GM12878 (cell line): ENCODE measurements at regions not wholly inside any gene's neighbourhood (a gene's known extent, or its start where the extent isn't known, plus 50 kb on each side); places are given as distances from the start of the nearest gene placed in this dataset.

Experiments
- ATAC-seq: fragments of 200-7000 bp; cut with Tn5 transposase; 3 replicates; pipeline ENCODE4 v1.9.1; 2020; ENCODE audit warnings: mild to moderate bottlenecking, moderate library complexity
- BruUV-seq: library from RNA; stranded (reverse); fragments of 400-500 nt; replicated peaks from 2 replicates; lab custom pipeline; 2021; lab: Mats Ljungman, UMichigan
- CTCF ChIA-PET: fragments of 300-600 bp; sonication (Branson Sonifier 250); formaldehyde crosslinking; extraction: SDS; loops from one replicate; lab custom pipeline; 2021; ENCODE audit warnings: inconsistent platforms; lab: Yijun Ruan, JAX
- POLR2A ChIA-PET: fragments of 350-600 bp; formaldehyde crosslinking; extraction: SDS; loops from one replicate; lab custom pipeline; 2021; ENCODE audit warnings: inconsistent platforms; lab: Charles Lee
- RAD21 ChIA-PET: fragments of 300-600 bp; sonication (Branson Sonifier 250); formaldehyde crosslinking; loops from one replicate; lab custom pipeline; 2023; ENCODE audit warnings: antibody characterized with exemption; ENCODE audit not compliant: unreplicated experiment; lab: Charles Lee
- SMC1A ChIA-PET: fragments of 300-600 bp; sonication (Branson Sonifier 250); formaldehyde crosslinking; loops from one replicate; lab custom pipeline; 2023; ENCODE audit not compliant: unreplicated experiment, uncharacterized antibody; lab: Charles Lee
- DNase-seq: peaks from one replicate; pipeline ENCODE4 v3.0.0-alpha.2; 2011; ENCODE audit warnings: low read depth, low spot score
- FAIRE-seq: peaks from 3 replicates; lab custom pipeline; 2011; peaks lifted over from hg19 to GRCh38; lab: Jason Lieb, UNC
- H2AFZ ChIP-seq: 2 replicates; pipeline ENCODE4 v1.6.0; 2011; ENCODE audit warnings: low read depth, low read length, control low read depth; ENCODE audit not compliant: control insufficient read depth
- H3K27ac ChIP-seq: 2 replicates; pipeline ENCODE4 v1.5.1; 2011; ENCODE audit warnings: control low read depth; ENCODE audit not compliant: control insufficient read depth, insufficient read depth
- H3K27me3 ChIP-seq, 2 experiments: replicated peaks in 1 of 2; 2 replicates each; pipeline versions ENCODE4 v1.6.0 to v1.6.1; 2011; ENCODE audit warnings: low read length in 1 of 2; ENCODE audit not compliant: control insufficient read depth in 2 of 2, insufficient read depth in 2 of 2
- H3K36me3 ChIP-seq, 2 experiments: 2 replicates each; pipeline ENCODE4 v1.5.1; 2011; ENCODE audit warnings: low read length in 1 of 2; ENCODE audit not compliant: control insufficient read depth in 2 of 2, insufficient read depth in 2 of 2
- H3K4me1 ChIP-seq: 2 replicates; pipeline ENCODE4 v1.6.1; 2011; ENCODE audit warnings: mild to moderate bottlenecking, low read length, moderate library complexity, mixed read lengths; ENCODE audit not compliant: control insufficient read depth, insufficient read depth
- H3K4me2 ChIP-seq: 2 replicates; pipeline ENCODE4 v1.6.0; 2011; ENCODE audit warnings: control low read depth; ENCODE audit not compliant: control insufficient read depth, insufficient read depth
- H3K4me3 ChIP-seq: fragments of 200-600 bp; sonication (generic); 2 replicates; pipeline ENCODE4 v1.5.1; 2016
- H3K79me2 ChIP-seq: 2 replicates; pipeline ENCODE4 v1.6.0; 2011; ENCODE audit warnings: low read length; ENCODE audit not compliant: control insufficient read depth, insufficient read depth
- H3K9ac ChIP-seq: 2 replicates; pipeline ENCODE4 v1.8.0; 2011; ENCODE audit warnings: low read length, control low read depth, mixed read lengths; ENCODE audit not compliant: control insufficient read depth, insufficient read depth
- H3K9me3 ChIP-seq: replicated peaks from 3 replicates; pipeline ENCODE4 v1.5.1; 2011; ENCODE audit warnings: mild to moderate bottlenecking, low read length; ENCODE audit not compliant: control insufficient read depth, insufficient read depth
- H4K20me1 ChIP-seq: 2 replicates; pipeline ENCODE4 v1.6.0; 2011; ENCODE audit not compliant: control insufficient read depth, insufficient read depth
- BCLAF1 ChIP-seq: fragments of 450-650 bp; IDR thresholded peaks from 2 replicates; pipeline ENCODE4 v1.6.1; 2017; ENCODE audit warnings: antibody characterized with exemption, mild to moderate bottlenecking, moderate library complexity
- CBFB ChIP-seq: IDR thresholded peaks from 2 replicates; pipeline ENCODE4 v1.6.1; 2016; ENCODE audit warnings: antibody characterized with exemption, low read depth
- CREM ChIP-seq: IDR thresholded peaks from 2 replicates; pipeline ENCODE4 v1.6.1; 2014; ENCODE audit warnings: antibody characterized with exemption, low read depth
- HSF1 ChIP-seq: fragments of 150-350 bp; IDR thresholded peaks from 2 replicates; pipeline ENCODE4 v1.6.1; 2014; ENCODE audit warnings: mild to moderate bottlenecking, low read depth, low read length
- IRF3 ChIP-seq: fragments of 450-650 bp; IDR thresholded peaks from 2 replicates; pipeline ENCODE4 v1.6.1; 2014; ENCODE audit warnings: mild to moderate bottlenecking
- NFIC ChIP-seq: IDR thresholded peaks from 2 replicates; pipeline ENCODE4 v1.6.1; 2012; ENCODE audit warnings: low read depth, mild to moderate bottlenecking, inconsistent platforms, low read length, moderate library complexity
- POLR2AphosphoS5 ChIP-seq: IDR thresholded peaks from 2 replicates; pipeline ENCODE4 v1.6.1; 2011; ENCODE audit warnings: mild to moderate bottlenecking, low read length, inconsistent platforms
- RB1 ChIP-seq: fragments of 450-650 bp; formaldehyde crosslinking; IDR thresholded peaks from 2 replicates; pipeline ENCODE4 v1.6.1; 2017; ENCODE audit warnings: mild to moderate bottlenecking, borderline replicate concordance
- RELB ChIP-seq: fragments of 450-650 bp; IDR thresholded peaks from 2 replicates; pipeline ENCODE4 v1.6.1; 2017; ENCODE audit warnings: low read depth, mild to moderate bottlenecking, moderate library complexity
- SMAD5 ChIP-seq: IDR thresholded peaks from 2 replicates; pipeline ENCODE4 v1.6.1; 2016; ENCODE audit warnings: antibody characterized with exemption, low read depth
- SP1 ChIP-seq: IDR thresholded peaks from one replicate; pipeline ENCODE4 v1.6.1; 2011; ENCODE audit warnings: low read depth, low read length
- SUZ12 ChIP-seq: fragments of 200-600 bp; sonication (generic); IDR thresholded peaks from one replicate; pipeline ENCODE4 v1.6.1; 2018; ENCODE audit warnings: antibody characterized with exemption, mild to moderate bottlenecking; ENCODE audit not compliant: unreplicated experiment
- ZBTB33 ChIP-seq: fragments of 450-650 bp; IDR thresholded peaks from 2 replicates; pipeline ENCODE4 v1.6.1; 2017; ENCODE audit warnings: mild to moderate bottlenecking
- ZNF217 ChIP-seq: fragments of 450-650 bp; IDR thresholded peaks from 2 replicates; pipeline ENCODE4 v1.6.1; 2017; ENCODE audit warnings: antibody characterized with exemption, mild to moderate bottlenecking
- ZNF24 ChIP-seq: fragments of 450-650 bp; IDR thresholded peaks from 2 replicates; pipeline ENCODE4 v1.6.1; 2017; ENCODE audit warnings: antibody characterized with exemption, mild to moderate bottlenecking
- ZSCAN29 ChIP-seq: fragments of 450-650 bp; IDR thresholded peaks from 2 replicates; pipeline ENCODE4 v1.6.1; 2017; ENCODE audit warnings: mild to moderate bottlenecking, moderate library complexity
- WGBS: methylation state at CpG from one replicate; pipeline ENCODE4 v1.1.6; 2016; ENCODE audit warnings: low lambda C conversion rate; ENCODE audit not compliant: insufficient replicate concordance, insufficient coverage; ENCODE audit errors: missing lambda C conversion rate; 5-methylcytosine and 5-hydroxymethylcytosine counted together
- in situ Hi-C: fragments of 300-500 bp; cut with MboI; formaldehyde crosslinking; loops from 9 replicates; pipeline ENCODE4 v1.14.3; 2018; ENCODE audit warnings: mixed read lengths
- intact Hi-C: fragments of 100-400 bp; cut with micrococcal nuclease; formaldehyde crosslinking; loops from one replicate; pipeline ENCODE4 v1.14.2; 2022; ENCODE audit not compliant: unreplicated experiment

GRCh38 chr6:139594333-139594965 lies 220.0 kb upstream of the CITED2 start:
- intact Hi-C loops (no loop called here), in situ Hi-C loops (no loop called here)
- no TSS peak for BruUV-seq
- H4K20me1 ChIP-seq = no peaks in the 10 kb centered on the region
- 85% methylated on average over 8 of the region's 8 CpGs for WGBS
- no peak overlapping the region for H3K4me2 ChIP-seq
- ATAC-seq (no peak), FAIRE-seq (no peak), DNase-seq (no peak)
- no peaks in the 10 kb centered on the region for H3K9me3 ChIP-seq
- ChIA-PET SMC1A (interaction anchor here (0.5 to 1.5 kb wide), 8 partner anchors 9 to 714 kb away, joined by 3 to 8 read pairs (median 3); no protein-coding TSS in a partner anchor), POLR2A (interaction anchor here (0.6 kb wide), 1 partner anchor 169 kb away, joined by 4 read pairs; no protein-coding TSS in a partner anchor), RAD21 (interaction anchor here (0.9 to 1.6 kb wide), 4 partner anchors 146 to 778 kb away, joined by 3 to 5 read pairs (median 4); partner anchors contain the start of gene CITED2), CTCF (interaction anchor here (0.6 to 3.7 kb wide), 2 partner anchors 15 to 225 kb away, joined by 3 to 22 read pairs; no protein-coding TSS in a partner anchor)
- H3K4me3 ChIP-seq = no peak overlapping the region
- H3K9ac ChIP-seq = no peak overlapping the region
- no peaks in the 10 kb centered on the region for H3K4me1 ChIP-seq
- no peaks in the 10 kb centered on the region for H3K79me2 ChIP-seq
- no peak overlapping the region for H2AFZ ChIP-seq
- no peaks in the 10 kb centered on the region for H3K27me3 ChIP-seq
- H3K27ac ChIP-seq = no peak overlapping the region
- H3K36me3 ChIP-seq = no peaks in the 10 kb centered on the region
- TF ChIP-seq SMAD5 (no peak), POLR2AphosphoS5 (no peak), RB1 (no peak), HSF1 (no peak), ZSCAN29 (no peak), CREM (no peak), SP1 (no peak), BCLAF1 (no peak), ZBTB33 (no peak), ZNF24 (no peak), ZNF217 (no peak), CBFB (no peak), SUZ12 (no peak), NFIC (no peak), IRF3 (no peak), RELB (no peak)
